Neural cell (in vitro differentiated cells): ENCODE measurements at regions not wholly inside any gene's neighbourhood (a gene's known extent, or its start where the extent isn't known, plus 50 kb on each side); places are given as distances from the start of the nearest gene placed in this dataset.

Experiments used
- H2AFZ ChIP-seq: fragments of 200-600, 300-800 bp; sonication (generic), shearing (Covaris generic); 2 replicates; pipeline ENCODE4 v1.6.0; 2014; ENCODE audit warnings: low read depth, mild to moderate bottlenecking, antibody characterized with exemption, low read length, moderate library complexity
- H3F3A ChIP-seq: fragments of 200-600 bp; shearing (Covaris generic); 2 replicates; pipeline ENCODE4 v1.6.1; 2016; ENCODE audit warnings: mild to moderate bottlenecking, moderate library complexity, mixed read lengths, antibody characterized with exemption, low read length; ENCODE audit not compliant: insufficient read depth, poor library complexity, severe bottlenecking
- H3K27ac ChIP-seq: fragments of 200-600, 300-800 bp; sonication (generic), shearing (Covaris generic); 2 replicates; pipeline ENCODE4 v1.5.1; 2014; ENCODE audit warnings: mild to moderate bottlenecking, low read length, moderate library complexity
- H3K27me3 ChIP-seq: fragments of 300-800, 200-600 bp; sonication (generic), shearing (Covaris generic); 2 replicates; pipeline ENCODE4 v1.6.0; 2014; ENCODE audit warnings: mild to moderate bottlenecking, low read depth, low read length, moderate library complexity; ENCODE audit not compliant: insufficient read depth
- H3K36me3 ChIP-seq: fragments of 300-800, 200-600 bp; sonication (generic), shearing (Covaris generic); 2 replicates; pipeline ENCODE4 v1.5.1; 2014; ENCODE audit warnings: mild to moderate bottlenecking, antibody characterized with exemption, low read length, moderate library complexity; ENCODE audit not compliant: insufficient read depth
- H3K4me2 ChIP-seq: fragments of 300-800, 200-600 bp; sonication (generic), shearing (Covaris generic); 2 replicates; pipeline ENCODE4 v1.6.0; 2014; ENCODE audit warnings: mild to moderate bottlenecking, low read length
- H3K4me3 ChIP-seq: fragments of 300-800, 200-600 bp; sonication (generic), shearing (Covaris generic); 2 replicates; pipeline ENCODE4 v1.5.1; 2014; ENCODE audit warnings: mild to moderate bottlenecking, low read length, moderate library complexity
- H3K79me2 ChIP-seq: fragments of 200-600 bp; shearing (Covaris generic); replicated peaks from 2 replicates; pipeline ENCODE4 v1.6.0; 2014; ENCODE audit warnings: mild to moderate bottlenecking, low read length, moderate library complexity; ENCODE audit not compliant: insufficient read depth
- H3K9ac ChIP-seq: fragments of 300-800, 200-600 bp; sonication (generic), shearing (Covaris generic); 2 replicates; pipeline ENCODE4 v1.6.1; 2016; ENCODE audit warnings: mild to moderate bottlenecking, low read length, mixed read lengths
- H3K9me2 ChIP-seq: fragments of 200-600 bp; shearing (Covaris generic); 2 replicates; pipeline ENCODE4 v1.6.1; 2016; ENCODE audit warnings: mild to moderate bottlenecking, low read length, mixed read lengths; ENCODE audit not compliant: insufficient read depth
- H3K9me3 ChIP-seq: fragments of 200-600, 300-800 bp; sonication (generic), shearing (Covaris generic); 2 replicates; pipeline ENCODE4 v1.6.1; 2016; ENCODE audit warnings: mild to moderate bottlenecking, mixed run types, low read length, moderate library complexity, mixed read lengths
- H4K20me1 ChIP-seq: fragments of 200-600 bp; shearing (Covaris generic); 2 replicates; pipeline ENCODE4 v1.6.1; 2016; ENCODE audit warnings: mild to moderate bottlenecking, mixed run types; ENCODE audit not compliant: insufficient read depth
- CTCF ChIP-seq: fragments of 450-650 bp; IDR thresholded peaks from 2 replicates; pipeline ENCODE4 v1.5.1; 2014; ENCODE audit warnings: antibody characterized with exemption, mild to moderate bottlenecking, moderate library complexity; ENCODE audit not compliant: poor library complexity, severe bottlenecking
- EP300 ChIP-seq: fragments of 450-650 bp; conservative IDR thresholded peaks from 2 replicates; pipeline ENCODE4 v1.6.1; 2014; ENCODE audit warnings: antibody characterized with exemption, mild to moderate bottlenecking, moderate library complexity; ENCODE audit not compliant: poor library complexity, severe bottlenecking
- EZH2 ChIP-seq: fragments of 200-600, 300-800 bp; shearing (Covaris generic), sonication (generic); IDR thresholded peaks from 2 replicates; pipeline ENCODE4 v1.6.1; 2014; ENCODE audit warnings: antibody characterized with exemption, low read length, borderline replicate concordance, mild to moderate bottlenecking; ENCODE audit not compliant: insufficient read depth, poor library complexity, severe bottlenecking
- MXI1 ChIP-seq: fragments of 450-650 bp; conservative IDR thresholded peaks from 2 replicates; pipeline ENCODE4 v1.6.1; 2014; ENCODE audit warnings: antibody characterized with exemption, mild to moderate bottlenecking; ENCODE audit not compliant: poor library complexity, severe bottlenecking
- POLR2AphosphoS5 ChIP-seq: IDR thresholded peaks from 2 replicates; pipeline ENCODE4 v1.6.1; 2012
- RAD21 ChIP-seq: fragments of 450-650 bp; conservative IDR thresholded peaks from 2 replicates; pipeline ENCODE4 v1.6.1; 2014; ENCODE audit warnings: antibody characterized with exemption, mild to moderate bottlenecking, moderate library complexity
- REST ChIP-seq: IDR thresholded peaks from 2 replicates; pipeline ENCODE4 v1.6.1; 2012; ENCODE audit warnings: borderline replicate concordance
- SMC3 ChIP-seq: fragments of 450-650 bp; conservative IDR thresholded peaks from 2 replicates; pipeline ENCODE4 v1.6.1; 2014; ENCODE audit warnings: antibody characterized with exemption, mild to moderate bottlenecking, moderate library complexity; ENCODE audit not compliant: poor library complexity
- TAF1 ChIP-seq: IDR thresholded peaks from 2 replicates; pipeline ENCODE4 v1.6.1; 2012; ENCODE audit warnings: low read depth

- no peaks in the 10 kb centered on the region for H3K27me3 ChIP-seq
- no peak overlapping the region for H3K27ac ChIP-seq
- no peaks in the 10 kb centered on the region for H3K9me2 ChIP-seq
- H3K4me3 ChIP-seq: no peak overlapping the region
- no peak overlapping the region for H2AFZ ChIP-seq
- H4K20me1 ChIP-seq: no peaks in the 10 kb centered on the region
- no peaks in the 10 kb centered on the region for H3K9me3 ChIP-seq
- H3K4me2 ChIP-seq: no peak overlapping the region
- TF ChIP-seq RAD21 (no peak), REST (no peak), MXI1 (no peak), CTCF (no peak), POLR2AphosphoS5 (no peak), EZH2 (no peak), SMC3 (no peak), EP300 (no peak), TAF1 (no peak)
- H3K9ac ChIP-seq: no peak overlapping the region
- H3K36me3 ChIP-seq: no peaks in the 10 kb centered on the region
- no peaks in the 10 kb centered on the region for H3F3A ChIP-seq
- no peaks in the 10 kb centered on the region for H3K79me2 ChIP-seq
Observed at GRCh38 chr1:47561523-47562007, 123.7 kb downstream of the FOXD2 start.

GRCh38 chr1:47562147-47562546, 124.3 kb downstream of the FOXD2 start:
- Histone ChIP-seq H3K4me2 (no peak overlapping the region), H3K79me2 (no peaks in the 10 kb centered on the region), H3K4me3 (no peak overlapping the region), H4K20me1 (no peaks in the 10 kb centered on the region), H3K9me2 (no peaks in the 10 kb centered on the region), H3K36me3 (no peaks in the 10 kb centered on the region), H3K27ac (no peak overlapping the region), H3K9ac (no peak overlapping the region), H3K9me3 (no peaks in the 10 kb centered on the region), H3K27me3 (no peaks in the 10 kb centered on the region), H3F3A (no peaks in the 10 kb centered on the region), H2AFZ (no peak overlapping the region)
- TF ChIP-seq SMC3 (no peak), EZH2 (no peak), CTCF (no peak), EP300 (no peak), MXI1 (no peak), POLR2AphosphoS5 (no peak), REST (no peak), RAD21 (no peak), TAF1 (no peak)
